ENCODE measurements at regions not wholly inside any gene's neighbourhood (a gene's known extent, or its start where the extent isn't known, plus 50 kb on each side); places are given as distances from the start of the nearest gene placed in this dataset.

GRCh38 chr14:38900887-38901286 lies 202.1 kb downstream of the SEC23A start:
- DNase-seq (ENCODE audit: low read depth), result no peak

- DNase-seq (ENCODE audit: low read depth), result no peak
Measured at GRCh38 chr14:38887696-38888095, 215.3 kb downstream of the SEC23A start.

GRCh38 chr14:38884109-38884508 lies 218.9 kb downstream of the SEC23A start:
- DNase-seq (ENCODE audit: low read depth), result no peak

- DNase-seq (ENCODE audit: low read depth), result no peak
Measured at GRCh38 chr14:38883127-38883526, 219.9 kb downstream of the SEC23A start.

- DNase-seq (ENCODE audit: low read depth), result no peak
Measured at GRCh38 chr14:38882533-38882932, 220.5 kb downstream of the SEC23A start.

GRCh38 chr14:38880643-38881524 lies 222.2 kb downstream of the SEC23A start:
- no peak for DNase-seq (ENCODE audit: low read depth)

GRCh38 chr14:38877744-38878388 lies 225.2 kb downstream of the SEC23A start:
- no peak for DNase-seq (ENCODE audit: low read depth)

- DNase-seq (ENCODE audit: low read depth), result no peak
Measured at GRCh38 chr14:38874721-38875120, 228.3 kb downstream of the SEC23A start.

- no peak for DNase-seq (ENCODE audit: low read depth)
Measured at GRCh38 chr14:38873941-38874612, 229.0 kb downstream of the SEC23A start.

GRCh38 chr14:38870296-38870836 lies 232.7 kb downstream of the SEC23A start:
- DNase-seq (ENCODE audit: low read depth), result no peak

DNA sequence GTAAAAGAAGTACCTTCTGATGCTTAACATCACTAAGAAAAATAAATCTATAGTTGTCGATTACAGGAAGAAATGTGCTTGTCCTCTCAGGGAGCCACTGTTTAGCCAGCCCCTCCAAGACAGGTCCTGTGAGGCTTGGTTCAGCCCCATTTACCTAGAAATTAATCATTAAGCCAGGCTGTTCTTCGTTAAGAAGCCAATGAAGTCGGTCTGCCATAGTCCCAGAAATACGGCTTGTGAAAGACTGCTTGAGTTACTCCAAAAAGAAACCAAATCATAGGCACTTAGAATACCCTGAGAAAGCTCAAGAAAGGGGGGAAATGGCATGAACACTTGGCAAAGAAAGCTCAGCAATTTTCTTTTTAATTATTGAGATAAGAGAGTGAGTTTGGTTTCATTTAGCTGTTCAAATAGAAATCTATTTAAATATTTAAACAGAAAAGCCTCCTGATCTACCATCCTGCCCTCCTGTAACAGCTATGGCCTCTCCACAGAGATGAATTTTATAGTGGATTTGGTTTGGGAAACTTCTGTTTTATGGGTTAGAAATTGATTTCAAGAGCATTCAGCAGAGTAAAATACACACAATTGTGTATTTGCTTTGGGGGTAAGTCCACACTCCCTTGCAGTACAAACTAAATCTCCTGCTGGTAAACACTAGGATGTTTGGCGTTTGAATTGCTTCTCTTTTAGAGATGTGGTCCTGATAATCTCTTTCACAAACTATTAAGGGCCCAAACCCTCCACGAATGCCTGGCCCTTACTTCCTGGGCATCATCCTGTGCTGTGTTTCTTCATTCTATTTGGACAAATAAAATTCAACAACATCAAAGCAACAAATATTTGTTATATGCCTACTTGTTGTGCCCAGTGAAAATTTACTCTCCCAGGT lies 234.4 kb downstream of the SEC23A start:
- no peak for DNase-seq (ENCODE audit: low read depth)

DNA sequence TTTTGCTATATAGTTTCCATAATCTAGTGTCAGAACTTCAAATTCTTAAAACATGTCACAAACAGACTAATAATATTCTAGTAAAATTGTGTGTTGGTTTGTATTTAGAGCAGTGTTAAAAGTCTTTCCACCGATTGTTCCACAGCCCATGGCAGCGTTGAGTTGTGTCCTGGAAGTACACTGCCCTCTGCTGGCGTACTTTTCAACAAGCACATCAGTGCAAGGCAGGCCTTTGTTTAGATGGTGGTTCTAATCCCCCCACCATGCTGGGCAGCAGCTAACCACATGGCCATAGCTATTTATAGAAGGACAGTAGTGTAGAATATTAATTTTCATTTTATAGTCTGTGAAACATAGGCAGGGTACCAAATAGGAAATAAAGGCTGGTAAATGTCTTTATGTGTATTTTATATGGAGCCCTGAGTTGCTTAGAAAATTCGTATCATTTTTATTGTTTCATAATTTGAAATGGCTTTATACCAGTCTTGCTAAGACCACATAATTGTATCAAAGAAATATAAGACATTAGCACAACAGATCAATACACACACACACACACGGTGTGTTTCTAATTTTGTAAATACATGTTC lies 235.4 kb downstream of the SEC23A start:
- DNase-seq (ENCODE audit: low read depth), result peak; percentile 3

DNA sequence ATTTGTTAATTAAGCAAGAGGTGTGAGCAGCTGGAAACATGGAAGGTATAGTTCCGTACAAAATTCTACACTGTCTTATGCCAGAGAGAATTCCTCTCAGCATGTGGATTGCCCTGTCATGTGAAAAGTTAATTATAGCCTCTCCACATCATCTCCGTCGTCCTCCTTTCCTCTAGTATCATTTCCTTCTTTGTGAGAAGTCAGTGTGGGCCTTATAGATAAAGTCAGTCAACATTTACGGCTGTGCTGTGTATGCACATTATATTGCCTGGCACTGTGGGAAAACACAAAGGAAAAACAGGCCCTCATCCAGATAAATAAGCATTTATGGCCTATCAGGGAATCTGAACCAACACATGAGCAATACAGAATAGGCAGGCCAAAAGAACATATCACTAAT lies 236.6 kb downstream of the SEC23A start:
- DNase-seq (ENCODE audit: low read depth), result no peak

- no peak for DNase-seq (ENCODE audit: low read depth)
Measured at GRCh38 chr14:38862366-38862765, 240.7 kb downstream of the SEC23A start.

- no peak for DNase-seq (ENCODE audit: low read depth)
Measured at GRCh38 chr14:38860530-38860929, 242.5 kb downstream of the SEC23A start.

DNA sequence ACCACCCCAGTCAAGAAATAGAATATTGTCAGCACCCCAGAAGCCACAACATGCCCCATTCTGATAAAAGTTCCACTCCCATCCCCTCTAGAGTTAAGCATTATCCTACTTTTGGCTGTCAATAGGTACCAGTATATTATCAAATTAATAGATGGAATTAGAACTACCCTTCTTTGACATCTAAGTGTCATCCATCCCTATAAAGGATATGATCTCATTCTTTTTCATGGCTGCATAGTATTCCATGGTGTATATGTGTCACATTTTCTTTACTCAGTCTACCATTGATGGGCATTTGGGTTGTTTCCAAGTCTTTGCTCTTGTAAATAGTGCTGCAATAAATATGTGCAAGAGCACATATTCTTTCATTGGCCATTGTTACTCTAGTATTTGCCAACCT lies 246.2 kb downstream of the SEC23A start:
- DNase-seq (ENCODE audit: low read depth), result no peak

GRCh38 chr14:38855513-38855912 lies 247.5 kb downstream of the SEC23A start:
- no peak for DNase-seq (ENCODE audit: low read depth)

GRCh38 chr14:38851111-38851510 lies 251.9 kb downstream of the SEC23A start:
- no peak for DNase-seq (ENCODE audit: low read depth)

GRCh38 chr14:38850664-38851063 lies 252.4 kb downstream of the SEC23A start:
- DNase-seq (ENCODE audit: low read depth), result no peak

- no peak for DNase-seq (ENCODE audit: low read depth)
Measured at GRCh38 chr14:38848243-38848935, 254.6 kb downstream of the SEC23A start.

- no peak for DNase-seq (ENCODE audit: low read depth)
Measured at GRCh38 chr14:38847161-38847560, 255.9 kb downstream of the SEC23A start.
